GM12892 (cell line): ENCODE measurements at regions not wholly inside any gene's neighbourhood (a gene's known extent, or its start where the extent isn't known, plus 50 kb on each side); places are given as distances from the start of the nearest gene placed in this dataset.

Source experiments
- POLR2A ChIP-seq: IDR thresholded peaks from 2 replicates; pipeline ENCODE4 v1.6.1; 2011; ENCODE audit warnings: low read depth, low read length, control low read depth
- POLR2AphosphoS5 ChIP-seq: IDR thresholded peaks from 2 replicates; pipeline ENCODE4 v1.6.1; 2011; ENCODE audit warnings: low read depth, low read length, control low read depth
- TAF1 ChIP-seq: IDR thresholded peaks from 2 replicates; pipeline ENCODE4 v1.6.1; 2011; ENCODE audit warnings: low read depth, mild to moderate bottlenecking, control low read depth, low read length, borderline replicate concordance

DNA sequence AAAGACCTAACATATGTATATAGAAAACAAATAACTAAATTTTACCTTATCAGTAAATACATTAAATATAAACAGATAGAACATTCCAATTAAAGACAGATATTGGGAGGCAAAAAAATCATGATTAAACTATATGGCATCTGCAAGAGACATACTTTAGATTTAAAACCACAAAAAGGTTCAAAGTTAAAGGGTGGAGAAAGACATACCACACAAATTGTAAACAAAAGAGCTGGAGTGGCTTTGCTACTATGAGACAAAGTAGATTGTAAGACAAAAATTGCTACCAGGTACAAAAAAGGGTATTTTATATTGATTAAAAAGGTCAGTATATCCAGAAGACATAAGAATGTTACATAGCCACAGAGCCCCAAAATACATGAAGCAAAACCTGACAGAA, 200.2 kb downstream of the KCNRG start:
- no peak for TF ChIP-seq POLR2AphosphoS5
- no peak for TF ChIP-seq POLR2A
- no peak for TF ChIP-seq TAF1
